ENCODE measurements at regions not wholly inside any gene's neighbourhood (a gene's known extent, or its start where the extent isn't known, plus 50 kb on each side); places are given as distances from the start of the nearest gene placed in this dataset.

DNA sequence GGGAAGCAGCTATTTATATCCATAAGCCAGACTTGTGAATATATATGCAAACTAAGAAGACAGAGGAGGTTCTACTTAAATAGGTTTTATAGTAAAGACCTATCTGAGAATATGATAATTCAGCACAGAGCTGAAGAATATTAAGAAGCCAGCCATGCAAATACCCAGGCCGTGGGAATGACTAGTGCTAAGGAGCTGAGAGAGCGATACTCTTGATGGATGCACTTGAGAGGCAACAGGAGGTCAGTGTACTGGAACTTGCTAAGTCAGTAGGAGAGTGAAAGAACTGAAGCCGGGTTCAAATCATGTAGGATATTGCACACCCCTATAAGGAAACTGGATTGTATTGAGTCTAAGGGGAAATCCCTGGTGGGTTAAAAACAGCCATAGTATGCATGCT is 943.6 kb upstream of the MBL2 start:
- TF ChIP-seq, protein P1, sequence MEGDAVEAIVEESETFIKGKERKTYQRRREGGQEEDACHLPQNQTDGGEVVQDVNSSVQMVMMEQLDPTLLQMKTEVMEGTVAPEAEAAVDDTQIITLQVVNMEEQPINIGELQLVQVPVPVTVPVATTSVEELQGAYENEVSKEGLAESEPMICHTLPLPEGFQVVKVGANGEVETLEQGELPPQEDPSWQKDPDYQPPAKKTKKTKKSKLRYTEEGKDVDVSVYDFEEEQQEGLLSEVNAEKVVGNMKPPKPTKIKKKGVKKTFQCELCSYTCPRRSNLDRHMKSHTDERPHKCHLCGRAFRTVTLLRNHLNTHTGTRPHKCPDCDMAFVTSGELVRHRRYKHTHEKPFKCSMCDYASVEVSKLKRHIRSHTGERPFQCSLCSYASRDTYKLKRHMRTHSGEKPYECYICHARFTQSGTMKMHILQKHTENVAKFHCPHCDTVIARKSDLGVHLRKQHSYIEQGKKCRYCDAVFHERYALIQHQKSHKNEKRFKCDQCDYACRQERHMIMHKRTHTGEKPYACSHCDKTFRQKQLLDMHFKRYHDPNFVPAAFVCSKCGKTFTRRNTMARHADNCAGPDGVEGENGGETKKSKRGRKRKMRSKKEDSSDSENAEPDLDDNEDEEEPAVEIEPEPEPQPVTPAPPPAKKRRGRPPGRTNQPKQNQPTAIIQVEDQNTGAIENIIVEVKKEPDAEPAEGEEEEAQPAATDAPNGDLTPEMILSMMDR (IDR thresholded peaks at IDR 0.05) = no peak
- no peak for TF ChIP-seq POLR2A (IDR thresholded peaks at IDR 0.05)
